NT2/D1 (cell line): ENCODE measurements at regions not wholly inside any gene's neighbourhood (a gene's known extent, or its start where the extent isn't known, plus 50 kb on each side); places are given as distances from the start of the nearest gene placed in this dataset.

Experiments used
- SUZ12 ChIP-seq: IDR thresholded peaks from 2 replicates; pipeline ENCODE4 v1.6.1; 2011; ENCODE audit not compliant: insufficient read length, insufficient read depth; ENCODE audit errors: extremely low read depth
- ZNF274 ChIP-seq: IDR thresholded peaks from 2 replicates; pipeline ENCODE4 v1.6.1; 2011; ENCODE audit warnings: mild to moderate bottlenecking, low read depth, low read length

DNA sequence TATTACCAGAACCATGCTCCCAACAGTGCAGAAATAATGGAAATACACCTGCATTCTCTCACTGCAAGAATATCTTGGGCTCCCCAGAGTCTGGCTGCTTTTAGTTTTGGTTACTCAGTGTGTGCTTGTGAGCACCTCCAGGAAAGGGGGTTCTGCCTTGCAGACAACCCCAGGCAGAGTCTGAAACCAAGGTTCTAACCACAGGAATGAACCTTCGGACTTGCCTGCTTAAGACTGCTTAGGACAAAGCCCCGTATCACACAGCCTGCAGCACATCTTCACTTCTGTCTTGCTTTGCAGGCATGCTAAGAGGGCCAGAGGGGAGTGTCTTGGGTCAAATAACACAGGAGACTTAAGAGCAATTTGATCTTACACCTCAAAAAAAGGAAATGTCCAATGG lies 94.8 kb upstream of the SPATA31C2 start:
- TF ChIP-seq SUZ12 (no peak), ZNF274 (no peak)
